ENCODE measurements at regions not wholly inside any gene's neighbourhood (a gene's known extent, or its start where the extent isn't known, plus 50 kb on each side); places are given as distances from the start of the nearest gene placed in this dataset.

DNA sequence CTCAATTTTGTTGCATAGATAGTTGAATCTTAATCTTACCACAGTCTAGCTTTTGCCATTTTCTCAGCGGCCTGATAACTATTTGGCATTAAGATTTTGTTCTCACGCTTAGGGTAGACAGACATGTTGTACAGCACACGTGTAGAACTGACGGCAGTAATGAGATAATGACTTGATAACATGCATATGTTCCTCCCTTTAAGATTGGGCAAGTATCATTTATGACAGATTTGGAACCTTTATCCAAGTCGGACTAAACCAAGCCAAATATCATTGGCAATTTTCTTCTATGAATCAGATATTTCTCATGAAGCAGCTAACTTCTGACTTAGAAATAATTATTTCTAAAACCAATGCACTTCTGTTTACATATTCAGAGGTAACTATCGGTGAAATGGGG is 205.5 kb downstream of the NDFIP2 start:
- in situ Hi-C loops (cut with HindIII; ENCODE audit: low sequenced_read_pairs) = no loop called here
- H3K4me3 ChIP-seq (ENCODE audit: low read depth, low read length) = no peak overlapping the region
- TF ChIP-seq, protein P1, sequence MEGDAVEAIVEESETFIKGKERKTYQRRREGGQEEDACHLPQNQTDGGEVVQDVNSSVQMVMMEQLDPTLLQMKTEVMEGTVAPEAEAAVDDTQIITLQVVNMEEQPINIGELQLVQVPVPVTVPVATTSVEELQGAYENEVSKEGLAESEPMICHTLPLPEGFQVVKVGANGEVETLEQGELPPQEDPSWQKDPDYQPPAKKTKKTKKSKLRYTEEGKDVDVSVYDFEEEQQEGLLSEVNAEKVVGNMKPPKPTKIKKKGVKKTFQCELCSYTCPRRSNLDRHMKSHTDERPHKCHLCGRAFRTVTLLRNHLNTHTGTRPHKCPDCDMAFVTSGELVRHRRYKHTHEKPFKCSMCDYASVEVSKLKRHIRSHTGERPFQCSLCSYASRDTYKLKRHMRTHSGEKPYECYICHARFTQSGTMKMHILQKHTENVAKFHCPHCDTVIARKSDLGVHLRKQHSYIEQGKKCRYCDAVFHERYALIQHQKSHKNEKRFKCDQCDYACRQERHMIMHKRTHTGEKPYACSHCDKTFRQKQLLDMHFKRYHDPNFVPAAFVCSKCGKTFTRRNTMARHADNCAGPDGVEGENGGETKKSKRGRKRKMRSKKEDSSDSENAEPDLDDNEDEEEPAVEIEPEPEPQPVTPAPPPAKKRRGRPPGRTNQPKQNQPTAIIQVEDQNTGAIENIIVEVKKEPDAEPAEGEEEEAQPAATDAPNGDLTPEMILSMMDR (IDR thresholded peaks at IDR 0.05; ENCODE audit: low read depth, low read length) = no peak
- DNase-seq (ENCODE audit: low read depth, low spot score) = no peak

DNA sequence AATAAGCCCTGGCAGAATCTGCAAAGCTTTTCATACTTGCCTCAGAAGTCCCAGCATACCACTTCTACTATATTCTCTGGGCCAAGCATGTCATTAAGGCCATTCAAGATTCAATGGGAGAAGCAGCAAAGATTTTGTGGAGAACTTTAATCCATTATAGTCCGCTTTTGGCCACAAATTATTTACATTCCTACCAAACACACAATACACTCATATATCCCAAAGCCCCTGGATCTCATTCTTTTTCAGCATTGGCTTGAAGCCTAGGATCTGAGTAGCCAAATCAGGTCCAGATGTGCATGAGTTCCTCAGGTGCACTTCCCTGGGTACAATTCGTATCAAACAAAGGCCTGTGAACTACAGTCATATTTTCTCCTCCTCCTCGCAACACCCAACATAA is 203.4 kb downstream of the NDFIP2 start:
- DNase-seq (ENCODE audit: low read depth, low spot score) = peak; percentile 6
- in situ Hi-C loops (cut with HindIII; ENCODE audit: low sequenced_read_pairs) = no loop called here
- H3K4me3 ChIP-seq (ENCODE audit: low read depth, low read length) = no peak overlapping the region
- TF ChIP-seq, protein P1 (IDR thresholded peaks at IDR 0.05; ENCODE audit: low read depth, low read length) = no peak

DNA sequence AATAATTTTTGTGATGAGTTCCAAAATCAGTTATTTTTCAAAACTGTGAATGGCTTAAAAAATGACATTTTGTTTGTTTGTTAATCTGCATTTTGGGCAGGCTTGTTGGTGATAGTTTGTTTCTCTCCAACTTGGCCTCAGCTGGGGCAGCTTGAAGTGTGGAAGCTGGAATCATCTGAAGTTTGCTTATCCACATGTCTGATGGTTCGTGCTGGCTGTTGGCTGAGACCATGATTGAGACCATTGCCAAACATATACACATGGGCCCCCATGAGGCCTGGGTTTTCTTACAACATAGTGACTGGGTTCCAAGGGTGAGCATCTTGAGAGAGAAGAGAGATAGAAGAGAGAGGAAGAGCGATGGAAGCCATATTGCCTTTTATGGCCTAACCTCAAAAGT is 201.2 kb downstream of the NDFIP2 start:
- no peak for DNase-seq (ENCODE audit: low read depth, low spot score)
- in situ Hi-C loops (cut with HindIII; ENCODE audit: low sequenced_read_pairs) = no loop called here
- no peak overlapping the region for H3K4me3 ChIP-seq (ENCODE audit: low read depth, low read length)
- TF ChIP-seq, protein P1 (IDR thresholded peaks at IDR 0.05; ENCODE audit: low read depth, low read length) = no peak

DNA sequence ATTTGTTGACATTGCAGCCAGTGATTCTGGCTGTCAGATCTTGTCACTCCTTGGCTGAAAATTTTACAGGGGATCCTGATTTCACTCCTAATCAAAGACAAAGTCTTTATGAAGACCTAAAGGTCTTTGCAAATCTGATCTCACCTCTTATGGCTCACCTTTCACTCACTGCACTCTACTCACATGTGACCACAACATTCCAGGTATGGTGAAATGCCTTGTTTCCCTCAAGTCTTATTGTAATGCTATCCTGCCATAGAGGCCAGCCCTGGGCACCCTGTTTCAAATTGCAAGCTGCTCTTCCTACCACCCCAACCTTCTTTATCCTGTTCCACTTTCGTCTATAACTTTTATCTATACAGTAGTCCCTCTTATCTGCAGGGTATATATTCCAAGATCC is 200.1 kb downstream of the NDFIP2 start:
- TF ChIP-seq, protein P1 (IDR thresholded peaks at IDR 0.05; ENCODE audit: low read depth, low read length) = no peak
- no peak for DNase-seq (ENCODE audit: low read depth, low spot score)
- in situ Hi-C loops (cut with HindIII; ENCODE audit: low sequenced_read_pairs) = no loop called here
- no peak overlapping the region for H3K4me3 ChIP-seq (ENCODE audit: low read depth, low read length)

DNA sequence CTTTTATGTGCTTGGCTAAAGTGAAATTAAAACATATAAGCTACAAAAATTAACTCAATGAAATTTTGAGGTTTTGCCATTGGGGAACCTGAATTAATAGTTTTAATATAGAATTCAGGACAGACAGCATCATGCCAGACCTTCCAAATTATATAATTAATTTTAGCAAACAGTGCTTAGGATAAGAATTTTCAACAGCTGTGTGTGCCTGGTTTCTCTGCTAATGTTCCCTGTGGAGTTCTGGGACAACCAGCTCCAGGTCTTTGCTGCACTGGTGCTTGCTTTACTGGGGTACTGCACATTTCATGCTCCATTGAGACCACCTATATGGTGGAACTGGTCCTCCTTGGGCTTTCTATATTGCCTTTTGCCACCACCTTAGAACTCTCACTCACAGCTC is 199.5 kb downstream of the NDFIP2 start:
- in situ Hi-C loops (cut with HindIII; ENCODE audit: low sequenced_read_pairs) = no loop called here
- H3K4me3 ChIP-seq (ENCODE audit: low read depth, low read length) = no peak overlapping the region
- TF ChIP-seq, protein P1 (IDR thresholded peaks at IDR 0.05; ENCODE audit: low read depth, low read length) = no peak
- DNase-seq (ENCODE audit: low read depth, low spot score) = no peak

DNA sequence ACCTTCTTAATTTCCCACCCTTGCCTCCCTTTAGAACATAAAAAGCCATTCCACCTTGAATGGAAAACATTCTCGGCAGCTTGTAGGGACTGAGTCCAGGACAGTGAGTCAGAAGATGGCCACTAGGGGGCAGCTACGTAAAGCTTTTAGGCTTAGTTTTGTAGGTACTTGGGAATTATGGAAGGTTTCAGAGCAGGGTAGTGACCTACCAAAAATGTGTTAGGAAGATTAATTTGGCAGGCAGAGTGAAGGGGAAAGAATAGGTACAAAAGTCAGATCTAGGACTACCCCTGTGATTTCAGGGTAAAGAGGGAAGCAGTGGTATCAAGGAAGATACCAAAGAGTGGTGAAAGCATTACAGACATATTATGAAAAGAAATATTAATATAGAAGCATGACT is 198.4 kb downstream of the NDFIP2 start:
- TF ChIP-seq, protein P1 (IDR thresholded peaks at IDR 0.05; ENCODE audit: low read depth, low read length) = peak; percentile 82
- DNase-seq (ENCODE audit: low read depth, low spot score) = peak; percentile 77
- in situ Hi-C loops (cut with HindIII; ENCODE audit: low sequenced_read_pairs) = no loop called here
- no peak overlapping the region for H3K4me3 ChIP-seq (ENCODE audit: low read depth, low read length)

DNA sequence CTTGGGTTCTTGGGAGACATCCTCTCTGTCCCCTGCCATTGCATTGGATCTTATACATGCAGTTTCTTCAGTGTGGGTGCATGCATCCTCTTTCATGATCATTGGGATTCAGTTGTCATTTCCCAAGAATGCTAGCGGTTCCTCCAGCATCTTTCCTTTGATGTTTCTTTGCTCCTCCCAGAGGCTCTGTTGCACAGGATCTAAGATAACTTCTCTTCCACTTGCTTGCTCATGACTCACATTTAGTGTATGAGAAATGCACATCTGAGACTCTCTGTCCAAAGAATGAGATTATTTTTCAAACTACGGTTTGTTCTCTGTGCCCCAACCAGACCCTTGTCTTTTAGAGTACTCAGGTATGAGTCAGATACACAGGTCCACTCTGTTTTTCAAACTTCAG is 197.1 kb downstream of the NDFIP2 start:
- TF ChIP-seq, protein P1 (IDR thresholded peaks at IDR 0.05; ENCODE audit: low read depth, low read length) = no peak
- no peak overlapping the region for H3K4me3 ChIP-seq (ENCODE audit: low read depth, low read length)
- peak; percentile 33 for DNase-seq (ENCODE audit: low read depth, low spot score)
- in situ Hi-C loops (cut with HindIII; ENCODE audit: low sequenced_read_pairs) = no loop called here

All from astrocyte of the spinal cord (primary cell).